Stimulated activated CD4-positive, alpha-beta T cell treated with anti-CD3 and anti-CD28 coated beads, Interleukin-1b, Interleukin-23, amount 100 ng/mL, for 1 hour (primary cell): ENCODE measurements at regions not wholly inside any gene's neighbourhood (a gene's known extent, or its start where the extent isn't known, plus 50 kb on each side); places are given as distances from the start of the nearest gene placed in this dataset.

Experiments
- DNase-seq, 2 donors: peaks; one replicate each; pipeline ENCODE4 v3.0.0-alpha.2; 2020; ENCODE audit warnings: low read depth in 2 of 2

DNA sequence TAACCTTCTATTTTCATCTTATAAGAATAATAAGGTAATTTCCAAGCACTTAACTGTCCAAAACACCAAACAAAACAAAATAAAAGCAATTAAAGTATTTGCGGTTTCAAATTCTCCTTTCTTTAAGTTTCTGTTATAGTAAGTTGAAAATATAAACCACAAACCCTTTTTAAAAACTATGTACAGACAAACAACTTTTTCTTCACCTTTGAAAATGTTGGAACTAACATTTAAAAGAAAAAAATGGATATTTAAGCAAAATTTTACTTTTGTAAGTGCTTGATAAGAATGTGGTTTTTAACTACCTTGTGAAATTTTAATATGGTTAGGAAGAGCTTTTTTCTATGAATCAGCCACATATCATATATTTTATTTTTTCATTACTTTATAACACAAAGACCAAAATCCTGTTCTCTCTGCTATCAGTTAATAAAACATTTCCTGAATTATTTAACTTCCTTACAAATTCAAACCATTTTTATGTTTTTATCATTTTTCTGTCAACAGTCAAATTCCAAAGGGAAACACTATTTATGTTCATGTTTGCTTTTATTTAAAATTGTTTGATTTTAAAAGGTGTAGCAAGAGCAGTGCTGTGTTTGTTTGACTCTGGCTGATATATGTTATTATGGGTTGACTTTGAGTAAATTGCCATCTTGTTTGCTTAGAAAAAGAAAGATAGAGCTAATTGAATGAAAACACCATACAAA, 554.1 kb upstream of the KLHL1 start:
- no peak for DNase-seq

GRCh38 chr13:70644052-70644451, 535.8 kb upstream of the KLHL1 start:
- no peak for DNase-seq

DNA sequence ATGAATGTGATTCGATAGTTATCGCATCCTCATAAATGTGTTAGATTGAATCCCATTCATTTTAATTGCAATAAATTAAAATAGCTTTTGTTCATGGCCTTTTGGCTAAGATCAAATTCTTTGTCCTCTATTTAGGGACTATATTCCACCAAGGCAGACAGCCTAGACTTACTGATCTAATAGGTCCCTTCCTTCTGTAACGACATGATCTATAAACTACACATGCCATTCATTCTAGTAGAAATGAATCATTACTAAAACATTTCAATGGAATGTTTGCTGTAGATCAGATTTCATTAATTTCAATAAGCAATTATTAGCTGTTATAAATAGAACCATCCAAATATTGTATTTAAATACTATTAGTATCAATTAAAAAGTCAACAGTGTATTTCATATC, 526.6 kb upstream of the KLHL1 start:
- no peak for DNase-seq

GRCh38 chr13:70630247-70630646, 522.0 kb upstream of the KLHL1 start:
- DNase-seq = no peak

DNA sequence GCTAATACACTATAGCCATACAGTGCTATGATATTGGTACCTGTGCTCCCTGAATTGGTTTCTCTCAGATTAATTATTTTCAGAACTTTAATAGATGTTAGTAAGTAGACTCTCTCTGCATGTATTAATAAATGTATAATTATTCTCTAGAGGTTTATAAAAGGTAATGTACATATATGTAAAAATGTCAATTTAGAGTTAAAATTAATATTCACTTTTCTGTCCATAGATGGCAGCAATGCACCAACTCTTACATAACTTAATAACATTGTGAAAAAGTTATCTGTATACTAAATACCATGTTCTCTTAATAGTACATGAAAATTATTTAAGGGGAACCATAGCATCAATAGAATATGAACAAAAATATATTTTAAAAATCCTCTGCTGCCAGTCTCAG, 515.0 kb upstream of the KLHL1 start:
- no peak for DNase-seq

DNA sequence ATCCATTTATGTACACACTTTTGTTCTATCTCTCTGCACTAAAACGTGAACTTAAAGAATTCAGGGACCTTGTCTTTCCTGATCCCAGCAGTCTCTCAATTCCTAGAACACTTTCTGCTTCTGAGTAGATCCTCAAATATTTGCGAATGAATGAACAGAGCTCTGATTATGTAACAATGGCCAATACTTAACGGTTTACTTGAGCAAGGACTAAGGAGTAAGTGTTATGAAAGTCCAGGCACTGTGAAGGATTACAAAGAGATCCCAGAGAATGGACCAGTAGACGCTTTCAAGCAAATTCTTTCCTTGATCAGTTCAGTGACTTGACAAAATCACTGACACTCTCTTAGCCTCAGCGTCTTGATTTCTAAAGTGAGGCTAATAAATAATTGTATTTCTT, 514.5 kb upstream of the KLHL1 start:
- DNase-seq = no peak

GRCh38 chr13:70619936-70620335, 511.7 kb upstream of the KLHL1 start:
- no peak for DNase-seq

DNA sequence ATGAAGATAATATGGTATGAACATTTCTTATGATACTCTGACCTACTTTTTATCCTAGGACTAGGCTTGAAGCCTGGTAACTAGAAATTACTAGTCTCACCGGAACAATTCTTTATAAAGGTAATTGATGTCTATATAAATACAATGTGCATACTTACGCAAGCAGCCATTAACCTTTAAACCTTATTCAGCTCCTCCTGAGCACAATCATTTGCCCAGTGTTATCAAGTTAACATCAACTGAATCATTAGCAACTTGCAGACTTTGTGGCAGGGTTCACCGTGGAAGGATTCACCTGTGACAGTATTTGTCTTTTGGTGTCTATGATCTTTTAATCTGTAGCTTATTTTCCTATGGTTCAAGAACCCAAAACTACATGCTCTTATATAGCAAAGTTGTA, 508.6 kb upstream of the KLHL1 start:
- no peak for DNase-seq

DNA sequence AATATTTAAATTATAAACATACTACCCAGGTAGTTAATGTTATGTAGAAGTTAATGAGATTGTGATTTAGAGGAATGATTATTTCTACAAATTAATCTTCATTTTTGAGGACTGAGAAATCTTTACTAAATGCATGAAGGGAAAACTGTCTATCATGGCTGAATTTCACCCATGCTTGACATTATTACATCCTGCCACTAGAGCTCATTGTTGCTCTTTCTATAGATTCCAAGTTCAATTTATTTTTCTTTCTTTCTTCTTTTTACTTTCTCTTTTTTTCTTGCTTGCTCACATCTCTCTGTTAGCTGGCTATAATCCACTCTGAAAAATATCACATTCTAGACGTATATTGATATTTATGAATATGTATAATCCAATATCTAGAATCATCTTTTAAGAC, 505.0 kb upstream of the KLHL1 start:
- DNase-seq = no peak

GRCh38 chr13:70612881-70613280, 504.6 kb upstream of the KLHL1 start:
- no peak for DNase-seq

- DNase-seq = no peak
These were observed 496.2 kb upstream of the KLHL1 start for GRCh38 chr13:70604448-70604847.

DNA sequence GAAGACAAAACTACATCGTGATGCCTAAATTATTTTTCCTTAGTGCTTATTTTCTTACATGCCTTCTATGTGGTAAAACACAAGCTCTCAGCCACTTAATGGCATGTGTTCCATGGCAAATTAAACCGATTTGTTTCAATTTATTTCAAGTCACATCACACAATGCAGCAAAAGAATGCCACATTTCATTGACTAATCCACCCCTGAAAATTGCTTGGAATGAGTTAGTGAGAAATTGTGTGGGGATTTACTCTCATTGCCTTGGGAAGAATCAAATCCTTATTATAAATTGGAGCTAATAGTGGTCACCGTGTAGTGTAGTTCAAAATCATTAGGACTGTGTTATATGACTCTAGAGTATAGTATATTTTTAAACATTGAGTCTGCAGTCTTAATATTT, 485.5 kb upstream of the KLHL1 start:
- no peak for DNase-seq

- no peak for DNase-seq
These were observed 476.9 kb upstream of the KLHL1 start for GRCh38 chr13:70585109-70585508.

GRCh38 chr13:70580825-70581224, 472.6 kb upstream of the KLHL1 start:
- DNase-seq = no peak

- DNase-seq = no peak
These were observed 471.7 kb upstream of the KLHL1 start for GRCh38 chr13:70579941-70580340.

- DNase-seq = no peak
These were observed 463.0 kb upstream of the KLHL1 start for GRCh38 chr13:70571221-70571620.

- DNase-seq = no peak
These were observed 460.3 kb upstream of the KLHL1 start for GRCh38 chr13:70568571-70568970.

DNA sequence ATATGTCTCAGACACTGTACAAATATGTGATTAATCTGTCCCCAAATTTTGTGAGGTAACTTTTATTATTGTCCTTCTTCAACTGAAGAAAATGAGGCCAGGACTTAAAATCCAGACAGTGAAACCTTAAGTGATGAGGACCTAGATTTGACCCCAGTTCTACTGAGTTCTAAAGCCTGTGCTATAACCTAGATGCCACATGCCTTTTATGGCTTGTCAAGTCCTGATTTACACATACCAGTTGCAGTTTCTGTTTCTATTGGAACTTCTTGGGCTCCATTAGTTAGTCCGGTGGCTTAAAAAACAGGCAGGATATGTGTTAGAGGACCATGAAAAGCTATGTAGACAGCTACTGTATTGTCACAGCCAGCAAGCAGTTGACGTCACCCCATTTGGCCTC, 436.5 kb upstream of the KLHL1 start:
- no peak for DNase-seq

DNA sequence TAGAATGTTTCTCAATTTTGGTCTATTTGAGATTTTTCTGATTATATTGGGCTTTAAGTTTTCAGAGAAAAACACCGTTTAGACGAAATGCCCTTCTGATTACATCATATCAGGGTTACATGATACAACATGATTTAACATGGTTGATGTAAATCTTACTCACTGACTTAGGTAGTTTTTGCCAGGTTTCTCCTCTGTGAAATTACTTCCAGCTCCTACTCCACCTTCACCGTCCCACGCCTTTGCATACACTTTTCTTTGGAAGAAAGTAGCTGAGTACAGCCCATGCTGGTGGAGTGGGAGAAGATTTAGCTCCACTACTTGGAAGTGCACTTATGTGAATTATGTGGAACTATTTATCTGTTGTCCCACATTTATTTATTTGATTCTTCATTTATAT, 433.2 kb upstream of the KLHL1 start:
- DNase-seq = no peak

GRCh38 chr13:70534466-70534865, 426.2 kb upstream of the KLHL1 start:
- DNase-seq = no peak

DNA sequence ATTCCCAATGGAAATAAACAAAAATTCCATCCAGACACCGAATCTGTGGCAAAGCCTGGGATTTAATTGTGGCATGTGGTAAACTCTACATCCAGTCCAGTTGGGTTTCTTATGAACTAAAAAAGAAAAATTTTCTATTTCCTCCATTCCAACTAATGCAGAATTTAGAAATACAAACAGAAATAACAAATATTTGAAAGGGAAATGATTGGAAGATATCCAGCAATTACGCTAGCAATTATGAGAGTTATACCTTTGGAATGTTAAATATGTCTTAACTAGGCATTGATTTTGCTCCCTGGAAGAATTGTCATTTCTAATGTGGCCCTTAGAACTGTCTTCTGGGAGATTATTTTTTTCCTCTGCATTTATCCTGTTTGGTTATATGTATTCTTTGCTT, 421.4 kb upstream of the KLHL1 start:
- no peak for DNase-seq

GRCh38 chr13:70527599-70527998, 419.3 kb upstream of the KLHL1 start:
- no peak for DNase-seq

DNA sequence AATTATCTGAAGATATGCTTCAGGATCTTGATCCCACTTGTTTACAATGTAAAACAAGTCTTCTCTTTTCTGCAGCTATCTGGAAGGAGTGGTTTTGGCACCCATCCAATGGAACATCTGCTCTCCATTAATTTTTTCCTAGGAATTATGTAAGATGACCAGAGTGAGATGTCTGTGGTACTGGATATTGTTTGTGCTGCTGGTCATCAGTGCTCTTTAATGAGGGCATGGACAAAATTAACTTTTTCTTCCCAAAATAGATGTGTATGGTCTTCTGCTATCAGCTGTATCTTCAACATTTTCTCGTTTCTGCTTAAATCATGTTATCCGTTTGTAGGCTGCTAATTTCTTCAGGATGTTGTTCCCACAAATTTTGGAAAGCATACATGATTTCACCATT, 415.4 kb upstream of the KLHL1 start:
- no peak for DNase-seq

- DNase-seq = no peak
These were observed 412.2 kb upstream of the KLHL1 start for GRCh38 chr13:70520275-70521036.
